HCT116 (cell line): ENCODE measurements at regions not wholly inside any gene's neighbourhood (a gene's known extent, or its start where the extent isn't known, plus 50 kb on each side); places are given as distances from the start of the nearest gene placed in this dataset.

Experiments
- ATAC-seq: fragments of 200-7000 bp; cut with Tn5 transposase; 2 replicates; pipeline ENCODE4 v1.9.1; 2020; ENCODE audit warnings: mild to moderate bottlenecking, moderate library complexity
- BruUV-seq: library from RNA; stranded (reverse); fragments of 400-500 nt; replicated peaks from 2 replicates; lab custom pipeline; 2021; lab: Mats Ljungman, UMichigan
- CTCF ChIA-PET: fragments of 300-600 bp; sonication (Branson Sonifier 250); formaldehyde crosslinking; loops from one replicate; lab custom pipeline; 2021; ENCODE audit warnings: antibody characterized with exemption; lab: Charles Lee
- POLR2A ChIA-PET: fragments of 300-600, 350-600 bp; sonication (Branson Sonifier 250); formaldehyde crosslinking; loops from one replicate; lab custom pipeline; 2021; ENCODE audit warnings: antibody characterized with exemption; lab: Charles Lee
- RAD21 ChIA-PET, 2 experiments: fragments of 300-600 bp; sonication (Branson Sonifier 250); formaldehyde crosslinking; loops; one replicate each; lab custom pipeline; 2023; ENCODE audit warnings: low total read pairs in 2 of 2; ENCODE audit not compliant: uncharacterized antibody in 2 of 2, unreplicated experiment in 2 of 2, low non-redundant PET in 1 of 2; lab: Charles Lee
- DNase-seq: peaks from one replicate; pipeline ENCODE4 v3.0.0-alpha.2; 2010; ENCODE audit warnings: low read depth, low spot score
- H2AFZ ChIP-seq: fragments of 200-600 bp; shearing (Covaris generic), sonication (generic); 2 replicates; pipeline ENCODE4 v1.6.1; 2017; ENCODE audit warnings: low read depth, mixed run types, mixed read lengths, antibody characterized with exemption, low read length; ENCODE audit not compliant: poor library complexity, severe bottlenecking
- H3K27ac ChIP-seq: 2 replicates; pipeline ENCODE4 v1.5.1; 2012; ENCODE audit warnings: low read depth, low read length
- H3K27me3 ChIP-seq: fragments of 200-600 bp; sonication (generic); 2 replicates; pipeline ENCODE4 v1.6.1; 2016; ENCODE audit warnings: mixed run types, low read length, mixed read lengths; ENCODE audit not compliant: insufficient read depth
- H3K36me3 ChIP-seq, 2 experiments: fragments of 200-500 bp in 1 of 2; fragments of 200-600 bp in 1 of 2; sonication (Bioruptor generic) in 1 of 2; sonication (generic) in 1 of 2; 2 replicates each; pipeline versions ENCODE4 v1.5.1 to v1.6.1; 2014 to 2016; ENCODE audit warnings: low read length in 2 of 2, inconsistent platforms in 1 of 2, mixed read lengths in 1 of 2, mixed run types in 1 of 2; ENCODE audit not compliant: insufficient read depth in 2 of 2, control insufficient read depth in 1 of 2
- H3K4me1 ChIP-seq, 2 experiments: fragments of 200-600 bp in 1 of 2; sonication (generic) in 1 of 2; 2 replicates each; pipeline versions ENCODE4 v1.5.1 to v1.6.1; 2012 to 2017; ENCODE audit warnings: low read length in 2 of 2, inconsistent platforms in 1 of 2, mild to moderate bottlenecking in 1 of 2, mixed read lengths in 1 of 2, mixed run types in 1 of 2, moderate library complexity in 1 of 2; ENCODE audit not compliant: insufficient read depth in 2 of 2, control insufficient read depth in 1 of 2
- H3K4me2 ChIP-seq: fragments of 200-600 bp; sonication (generic); 2 replicates; pipeline ENCODE4 v1.6.1; 2017; ENCODE audit warnings: mixed run types, low read length, mixed read lengths
- H3K4me3 ChIP-seq, 2 experiments: fragments of 200-600 bp in 1 of 2; sonication (generic) in 1 of 2; replicated peaks in 1 of 2; 2 replicates each; pipeline ENCODE4 v1.5.1; 2011 to 2016; ENCODE audit warnings: low read length in 2 of 2, control low read depth in 1 of 2, low read depth in 1 of 2, mild to moderate bottlenecking in 1 of 2, mixed read lengths in 1 of 2, mixed run types in 1 of 2
- H3K79me2 ChIP-seq: fragments of 200-600 bp; sonication (generic); 2 replicates; pipeline ENCODE4 v1.6.1; 2017; ENCODE audit warnings: mild to moderate bottlenecking, mixed run types, low read length, moderate library complexity, mixed read lengths; ENCODE audit not compliant: insufficient read depth
- H3K9ac ChIP-seq: fragments of 200-600 bp; sonication (generic); 2 replicates; pipeline ENCODE4 v1.6.1; 2016; ENCODE audit warnings: low read length, mixed read lengths
- H3K9me2 ChIP-seq: fragments of 200-600 bp; sonication (generic), shearing (Covaris generic); 2 replicates; pipeline ENCODE4 v1.6.1; 2017; ENCODE audit warnings: mixed run types, mild to moderate bottlenecking, moderate library complexity; ENCODE audit not compliant: insufficient read depth
- H3K9me3 ChIP-seq, 2 experiments: fragments of 200-500 bp in 1 of 2; fragments of 200-600 bp in 1 of 2; sonication (Bioruptor generic) in 1 of 2; sonication (generic) in 1 of 2; 2 replicates each; pipeline ENCODE4 v1.6.1; 2014 to 2017; ENCODE audit warnings: low read length in 2 of 2, mixed read lengths in 2 of 2, inconsistent platforms in 1 of 2, low read depth in 1 of 2, mild to moderate bottlenecking in 1 of 2, mixed run types in 1 of 2, moderate library complexity in 1 of 2; ENCODE audit not compliant: control insufficient read depth in 1 of 2, insufficient read depth in 1 of 2
- H4K20me1 ChIP-seq: fragments of 200-600 bp; sonication (generic), shearing (Covaris generic); 2 replicates; pipeline ENCODE4 v1.6.1; 2017; ENCODE audit warnings: mixed run types, mild to moderate bottlenecking, moderate library complexity; ENCODE audit not compliant: insufficient read depth
- CEBPB ChIP-seq: IDR thresholded peaks from 2 replicates; pipeline ENCODE4 v1.6.1; 2012; ENCODE audit warnings: low read depth
- EGR1 ChIP-seq: IDR thresholded peaks from 2 replicates; pipeline ENCODE4 v1.6.1; 2012; ENCODE audit warnings: low read depth
- EZH2phosphoT487 ChIP-seq: fragments of 200-600 bp; IDR thresholded peaks from 2 replicates; pipeline ENCODE4 v1.6.1; 2018; ENCODE audit warnings: antibody characterized with exemption, borderline replicate concordance
- FOSL1 ChIP-seq: IDR thresholded peaks from 2 replicates; pipeline ENCODE4 v1.6.1; 2012; ENCODE audit warnings: low read depth
- POLR2A ChIP-seq: IDR thresholded peaks from 2 replicates; pipeline ENCODE4 v1.7.0; 2011; ENCODE audit warnings: borderline replicate concordance; ENCODE audit not compliant: insufficient read depth, insufficient read length; ENCODE audit errors: extremely low read depth
- RAD21 ChIP-seq: IDR thresholded peaks from 2 replicates; pipeline ENCODE4 v1.6.1; 2012; ENCODE audit warnings: low read depth, mild to moderate bottlenecking
- SRF ChIP-seq: IDR thresholded peaks from 2 replicates; pipeline ENCODE4 v1.6.1; 2012; ENCODE audit warnings: low read depth
- YY1 ChIP-seq: IDR thresholded peaks from 2 replicates; pipeline ENCODE4 v1.6.1; 2011; ENCODE audit warnings: low read length, low read depth, moderate library complexity, mild to moderate bottlenecking; ENCODE audit not compliant: insufficient replicate concordance; ENCODE audit errors: extremely low read depth
- intact Hi-C: fragments of 100-400 bp; cut with micrococcal nuclease; formaldehyde crosslinking; loops from 2 replicates; pipeline ENCODE4 v1.10.0; 2022
- TF ChIP-seq, protein P1 (sequence below): IDR thresholded peaks from 2 replicates; pipeline ENCODE4 v1.6.1; 2012
- TF ChIP-seq, protein P2 (sequence below), 3 experiments: fragments of 200-600 bp in 1 of 3; sonication (generic) in 1 of 3; IDR thresholded peaks in 2 of 3; conservative IDR thresholded peaks in 1 of 3; 2 replicates each; pipeline ENCODE4 v1.5.1; 2012 to 2017; ENCODE audit warnings: low read depth in 2 of 3, low read length in 2 of 3, antibody characterized with exemption in 1 of 3, borderline replicate concordance in 1 of 3, control low read depth in 1 of 3, mild to moderate bottlenecking in 1 of 3, mixed read lengths in 1 of 3, mixed run types in 1 of 3, moderate library complexity in 1 of 3; ENCODE audit not compliant: insufficient read depth in 1 of 3
- TF ChIP-seq, protein P3 (sequence below): IDR thresholded peaks from 2 replicates; pipeline ENCODE4 v1.6.1; 2011; ENCODE audit warnings: mild to moderate bottlenecking, low read length, moderate library complexity; ENCODE audit not compliant: insufficient replicate concordance; ENCODE audit errors: extremely low read depth
- TF ChIP-seq, protein P4 (sequence below): IDR thresholded peaks from 2 replicates; pipeline ENCODE4 v1.6.1; 2012

DNA sequence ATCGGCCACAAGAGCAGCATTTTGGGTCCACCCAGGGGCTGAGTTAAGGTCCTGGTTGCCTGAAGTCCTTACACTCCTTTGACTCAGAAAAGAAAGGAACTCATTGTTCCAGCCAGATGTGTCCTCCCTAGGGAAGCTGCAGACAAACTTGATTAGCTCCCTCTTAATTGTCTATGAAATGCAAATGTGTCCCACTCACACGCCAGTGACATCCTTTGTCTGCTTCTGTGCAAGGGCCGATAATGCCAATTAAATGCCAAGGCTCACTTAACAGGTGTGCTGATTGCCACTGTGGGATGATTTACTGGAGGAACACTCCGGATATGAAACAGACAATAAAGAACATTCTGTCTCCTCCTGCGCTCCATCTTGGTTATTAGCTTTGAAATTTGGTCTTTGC is 332.9 kb upstream of the CPEB2 start:
- Histone ChIP-seq H3K9me3 (no peaks in the 10 kb centered on the region; a peak in 1 of 4 replicates), H3K36me3 (no peaks in the 10 kb centered on the region), H3K27me3 (no peaks in the 10 kb centered on the region), H3K4me1 (no peaks in the 10 kb centered on the region), H3K4me2 (no peak overlapping the region), H3K27ac (no peak overlapping the region), H3K9ac (no peak overlapping the region), H3K79me2 (no peaks in the 10 kb centered on the region), H2AFZ (no peak overlapping the region), H3K9me2 (no peaks in the 10 kb centered on the region), H3K4me3 (no peak overlapping the region), H4K20me1 (no peaks in the 10 kb centered on the region)
- RAD21 ChIA-PET = no interaction called here
- no peak for ATAC-seq
- POLR2A ChIA-PET = no interaction called here
- no peak for TF ChIP-seq YY1
- TF ChIP-seq EGR1 = no peak
- TF ChIP-seq CEBPB = no peak
- TF ChIP-seq, protein P1, sequence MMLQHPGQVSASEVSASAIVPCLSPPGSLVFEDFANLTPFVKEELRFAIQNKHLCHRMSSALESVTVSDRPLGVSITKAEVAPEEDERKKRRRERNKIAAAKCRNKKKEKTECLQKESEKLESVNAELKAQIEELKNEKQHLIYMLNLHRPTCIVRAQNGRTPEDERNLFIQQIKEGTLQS = no peak
- TF ChIP-seq, protein P2, sequence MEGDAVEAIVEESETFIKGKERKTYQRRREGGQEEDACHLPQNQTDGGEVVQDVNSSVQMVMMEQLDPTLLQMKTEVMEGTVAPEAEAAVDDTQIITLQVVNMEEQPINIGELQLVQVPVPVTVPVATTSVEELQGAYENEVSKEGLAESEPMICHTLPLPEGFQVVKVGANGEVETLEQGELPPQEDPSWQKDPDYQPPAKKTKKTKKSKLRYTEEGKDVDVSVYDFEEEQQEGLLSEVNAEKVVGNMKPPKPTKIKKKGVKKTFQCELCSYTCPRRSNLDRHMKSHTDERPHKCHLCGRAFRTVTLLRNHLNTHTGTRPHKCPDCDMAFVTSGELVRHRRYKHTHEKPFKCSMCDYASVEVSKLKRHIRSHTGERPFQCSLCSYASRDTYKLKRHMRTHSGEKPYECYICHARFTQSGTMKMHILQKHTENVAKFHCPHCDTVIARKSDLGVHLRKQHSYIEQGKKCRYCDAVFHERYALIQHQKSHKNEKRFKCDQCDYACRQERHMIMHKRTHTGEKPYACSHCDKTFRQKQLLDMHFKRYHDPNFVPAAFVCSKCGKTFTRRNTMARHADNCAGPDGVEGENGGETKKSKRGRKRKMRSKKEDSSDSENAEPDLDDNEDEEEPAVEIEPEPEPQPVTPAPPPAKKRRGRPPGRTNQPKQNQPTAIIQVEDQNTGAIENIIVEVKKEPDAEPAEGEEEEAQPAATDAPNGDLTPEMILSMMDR (IDR thresholded peaks at IDR 0.05 in 2 of 3, conservative IDR thresholded peaks at IDR 0.05 in 1 of 3; ENCODE audit: borderline replicate concordance in 1 of 3, insufficient read depth in 1 of 3, low read depth in 2 of 3, low read length in 2 of 3) = no peak
- TF ChIP-seq POLR2A = no peak
- TF ChIP-seq SRF = no peak
- TF ChIP-seq EZH2phosphoT487 = no peak
- TF ChIP-seq, protein P3, sequence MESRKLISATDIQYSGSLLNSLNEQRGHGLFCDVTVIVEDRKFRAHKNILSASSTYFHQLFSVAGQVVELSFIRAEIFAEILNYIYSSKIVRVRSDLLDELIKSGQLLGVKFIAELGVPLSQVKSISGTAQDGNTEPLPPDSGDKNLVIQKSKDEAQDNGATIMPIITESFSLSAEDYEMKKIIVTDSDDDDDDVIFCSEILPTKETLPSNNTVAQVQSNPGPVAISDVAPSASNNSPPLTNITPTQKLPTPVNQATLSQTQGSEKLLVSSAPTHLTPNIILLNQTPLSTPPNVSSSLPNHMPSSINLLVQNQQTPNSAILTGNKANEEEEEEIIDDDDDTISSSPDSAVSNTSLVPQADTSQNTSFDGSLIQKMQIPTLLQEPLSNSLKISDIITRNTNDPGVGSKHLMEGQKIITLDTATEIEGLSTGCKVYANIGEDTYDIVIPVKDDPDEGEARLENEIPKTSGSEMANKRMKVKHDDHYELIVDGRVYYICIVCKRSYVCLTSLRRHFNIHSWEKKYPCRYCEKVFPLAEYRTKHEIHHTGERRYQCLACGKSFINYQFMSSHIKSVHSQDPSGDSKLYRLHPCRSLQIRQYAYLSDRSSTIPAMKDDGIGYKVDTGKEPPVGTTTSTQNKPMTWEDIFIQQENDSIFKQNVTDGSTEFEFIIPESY = no peak
- no peak for TF ChIP-seq FOSL1
- no peak for TF ChIP-seq RAD21
- TF ChIP-seq, protein P4, sequence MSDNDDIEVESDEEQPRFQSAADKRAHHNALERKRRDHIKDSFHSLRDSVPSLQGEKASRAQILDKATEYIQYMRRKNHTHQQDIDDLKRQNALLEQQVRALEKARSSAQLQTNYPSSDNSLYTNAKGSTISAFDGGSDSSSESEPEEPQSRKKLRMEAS = no peak
- no peak for DNase-seq
- CTCF ChIA-PET = no interaction called here
- intact Hi-C loops = no loop called here
- BruUV-seq = no TSS peak
